Kidney epithelial cell (primary cell): ENCODE measurements at regions not wholly inside any gene's neighbourhood (a gene's known extent, or its start where the extent isn't known, plus 50 kb on each side); places are given as distances from the start of the nearest gene placed in this dataset.

Experiments
- DNase-seq: peaks from one replicate; pipeline ENCODE4 v3.0.0-alpha.2; 2010; ENCODE audit warnings: low read depth
- H3K27me3 ChIP-seq: 2 replicates; pipeline ENCODE4 v1.6.0; 2011; ENCODE audit warnings: low read length; ENCODE audit not compliant: control insufficient read depth, insufficient read depth
- H3K36me3 ChIP-seq: 2 replicates; pipeline ENCODE4 v1.5.1; 2011; ENCODE audit warnings: low read length; ENCODE audit not compliant: control insufficient read depth, insufficient read depth
- H3K4me3 ChIP-seq: 2 replicates; pipeline ENCODE4 v1.5.1; 2011; ENCODE audit warnings: low read depth, mild to moderate bottlenecking, control low read depth, low read length
- TF ChIP-seq, protein P1 (sequence below): IDR thresholded peaks from 2 replicates; pipeline ENCODE4 v1.5.1; 2011; ENCODE audit warnings: mild to moderate bottlenecking, moderate library complexity, low read length, control low read depth, inconsistent platforms; ENCODE audit not compliant: insufficient read depth, poor library complexity, severe bottlenecking

DNA sequence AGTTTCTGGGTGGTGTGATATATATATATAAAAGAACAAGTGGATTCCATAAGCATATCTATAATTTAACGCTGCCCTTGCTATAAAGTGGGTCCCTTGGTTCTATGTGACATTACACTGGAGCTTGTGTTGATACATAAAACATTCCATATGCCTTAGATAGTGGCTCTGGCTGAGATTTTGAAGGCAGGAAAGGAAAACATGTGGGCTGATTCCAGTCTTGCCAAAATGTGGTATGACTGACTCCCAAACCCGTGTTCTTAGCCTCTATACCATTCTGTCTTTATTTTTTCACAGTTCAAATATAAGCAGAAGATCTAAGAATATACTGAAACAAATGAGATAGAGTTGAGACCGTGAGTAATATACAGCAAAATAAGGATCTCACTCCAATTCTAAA, 522.8 kb upstream of the LRRC4C start:
- Histone ChIP-seq H3K27me3 (no peaks in the 10 kb centered on the region), H3K4me3 (no peak overlapping the region), H3K36me3 (no peaks in the 10 kb centered on the region)
- no peak for DNase-seq
- TF ChIP-seq, protein P1, sequence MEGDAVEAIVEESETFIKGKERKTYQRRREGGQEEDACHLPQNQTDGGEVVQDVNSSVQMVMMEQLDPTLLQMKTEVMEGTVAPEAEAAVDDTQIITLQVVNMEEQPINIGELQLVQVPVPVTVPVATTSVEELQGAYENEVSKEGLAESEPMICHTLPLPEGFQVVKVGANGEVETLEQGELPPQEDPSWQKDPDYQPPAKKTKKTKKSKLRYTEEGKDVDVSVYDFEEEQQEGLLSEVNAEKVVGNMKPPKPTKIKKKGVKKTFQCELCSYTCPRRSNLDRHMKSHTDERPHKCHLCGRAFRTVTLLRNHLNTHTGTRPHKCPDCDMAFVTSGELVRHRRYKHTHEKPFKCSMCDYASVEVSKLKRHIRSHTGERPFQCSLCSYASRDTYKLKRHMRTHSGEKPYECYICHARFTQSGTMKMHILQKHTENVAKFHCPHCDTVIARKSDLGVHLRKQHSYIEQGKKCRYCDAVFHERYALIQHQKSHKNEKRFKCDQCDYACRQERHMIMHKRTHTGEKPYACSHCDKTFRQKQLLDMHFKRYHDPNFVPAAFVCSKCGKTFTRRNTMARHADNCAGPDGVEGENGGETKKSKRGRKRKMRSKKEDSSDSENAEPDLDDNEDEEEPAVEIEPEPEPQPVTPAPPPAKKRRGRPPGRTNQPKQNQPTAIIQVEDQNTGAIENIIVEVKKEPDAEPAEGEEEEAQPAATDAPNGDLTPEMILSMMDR, result no peak

DNA sequence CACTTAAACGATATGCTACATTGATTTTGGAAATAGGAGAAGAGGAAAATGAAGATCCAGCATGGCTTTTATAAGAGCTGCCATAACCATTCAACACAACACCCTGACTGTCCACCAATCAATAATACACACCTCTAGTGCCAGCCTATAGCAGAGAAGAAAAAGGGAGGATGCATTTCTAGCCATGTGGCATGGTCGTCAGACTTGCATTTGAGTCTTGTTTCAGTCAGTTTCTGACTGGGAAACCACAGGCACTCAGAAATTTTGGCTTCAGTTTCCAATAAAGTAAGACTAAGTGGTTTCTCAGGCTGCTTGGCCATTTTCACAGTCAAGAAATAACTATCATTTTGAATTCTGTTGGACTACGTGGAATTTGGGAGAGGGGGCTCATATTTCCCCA, 523.5 kb upstream of the LRRC4C start:
- Histone ChIP-seq H3K4me3 (no peak overlapping the region), H3K36me3 (no peaks in the 10 kb centered on the region), H3K27me3 (no peaks in the 10 kb centered on the region)
- DNase-seq, result no peak
- TF ChIP-seq, protein P1, result no peak

DNA sequence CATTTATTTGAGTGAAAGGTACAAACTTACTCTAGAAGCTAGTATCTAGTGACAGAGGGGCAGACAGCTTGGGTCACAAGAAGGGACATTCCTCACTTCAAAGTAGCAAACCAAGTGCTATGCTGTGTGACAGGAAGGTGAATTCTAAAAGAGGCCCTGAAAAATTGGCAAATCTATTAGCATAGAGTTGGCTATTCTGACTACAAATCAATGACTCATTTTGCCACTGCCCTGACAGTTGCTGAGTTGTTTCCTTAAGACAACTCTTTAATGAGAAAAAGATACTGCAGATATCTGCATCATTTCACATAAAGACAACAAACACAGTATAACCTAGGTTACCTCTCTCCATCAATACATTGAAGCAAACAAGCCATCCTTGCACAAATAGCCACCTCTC, 524.0 kb upstream of the LRRC4C start:
- H3K4me3 ChIP-seq, result no peak overlapping the region
- H3K27me3 ChIP-seq, result no peaks in the 10 kb centered on the region
- no peaks in the 10 kb centered on the region for H3K36me3 ChIP-seq
- TF ChIP-seq, protein P1, result no peak
- no peak for DNase-seq

DNA sequence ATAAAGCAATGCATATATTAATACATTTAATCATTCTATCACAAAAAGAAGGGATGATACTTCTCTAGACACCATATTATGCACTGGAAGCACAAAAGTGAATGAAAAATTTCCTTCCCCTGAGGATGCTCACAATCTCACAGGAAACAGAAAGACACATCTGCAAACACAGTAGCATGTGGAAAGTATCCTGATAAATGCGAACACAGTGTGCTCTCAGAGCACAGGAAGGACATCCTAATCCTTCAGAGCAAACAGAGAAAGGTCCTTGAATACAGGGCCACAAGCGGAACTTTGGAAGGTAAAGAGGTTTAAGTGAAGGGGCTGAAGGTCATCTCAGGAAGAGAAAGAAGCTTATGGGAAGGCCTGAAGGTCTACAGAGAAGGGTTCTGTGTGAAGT, 524.6 kb upstream of the LRRC4C start:
- no peak for DNase-seq
- Histone ChIP-seq H3K27me3 (no peaks in the 10 kb centered on the region), H3K4me3 (no peak overlapping the region), H3K36me3 (no peaks in the 10 kb centered on the region)
- TF ChIP-seq, protein P1, result no peak

DNA sequence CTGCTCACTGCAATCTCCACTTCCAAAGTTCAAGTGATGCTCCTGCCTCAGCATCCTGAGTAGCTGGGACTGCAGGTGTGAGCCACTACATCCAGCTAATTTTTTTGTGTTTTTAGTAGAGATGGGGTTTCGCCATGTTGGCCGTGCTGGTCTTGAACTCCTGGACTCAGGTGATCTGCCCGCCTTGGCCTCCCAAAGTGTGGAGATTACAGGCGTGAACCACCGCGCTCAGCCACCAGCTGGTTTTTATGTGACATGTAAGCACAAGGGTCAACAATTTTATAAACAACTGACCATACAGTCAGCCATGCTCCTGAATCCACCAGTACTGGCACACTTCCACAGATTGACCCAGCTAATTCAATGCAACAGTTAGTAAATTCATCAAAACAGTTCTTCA, 526.3 kb upstream of the LRRC4C start:
- no peak for DNase-seq
- no peak overlapping the region for H3K4me3 ChIP-seq
- TF ChIP-seq, protein P1, result no peak

DNA sequence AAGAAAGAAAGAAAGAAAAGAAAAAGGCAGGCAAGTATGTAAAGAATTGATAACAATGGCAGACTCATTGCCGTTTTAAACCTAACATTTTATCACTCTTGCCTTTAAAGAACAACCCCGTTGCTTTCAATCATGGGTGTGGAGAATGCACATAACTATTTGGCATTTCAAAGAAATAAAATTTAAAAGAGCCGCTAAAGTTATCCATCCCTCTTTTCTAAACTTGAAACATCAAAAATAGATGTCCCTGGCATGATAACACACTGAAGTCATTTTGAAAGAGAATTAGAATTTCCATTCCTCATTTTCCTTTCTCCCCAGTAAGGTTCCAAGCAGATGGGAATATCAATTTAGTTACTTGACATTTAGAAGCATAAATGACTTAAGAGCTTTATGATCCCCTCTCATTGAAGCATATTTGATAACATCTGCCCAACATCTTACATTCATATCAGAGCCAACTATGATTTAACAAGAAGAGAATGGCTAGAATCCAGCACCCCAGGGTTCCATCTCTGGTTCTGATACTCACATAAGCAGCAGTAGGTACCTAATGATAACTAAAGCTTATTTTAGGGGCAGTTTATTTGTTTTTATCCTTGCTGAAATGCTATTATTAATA, 529.6 kb upstream of the LRRC4C start:
- H3K27me3 ChIP-seq, result no peaks in the 10 kb centered on the region
- no peak for DNase-seq
- H3K4me3 ChIP-seq, result no peak overlapping the region
- no peaks in the 10 kb centered on the region for H3K36me3 ChIP-seq
- TF ChIP-seq, protein P1, result no peak

More for the DNA sequence above, 526.3 kb upstream of the LRRC4C start:
- no peaks in the 10 kb centered on the region for H3K36me3 ChIP-seq
- H3K27me3 ChIP-seq, result no peaks in the 10 kb centered on the region
